CD4-positive, alpha-beta T cell treated with Interleukin-12 subunit alpha and Interleukin-12 subunit beta, for 1 hour (primary cell): ENCODE measurements at regions not wholly inside any gene's neighbourhood (a gene's known extent, or its start where the extent isn't known, plus 50 kb on each side); places are given as distances from the start of the nearest gene placed in this dataset.
A peak's percentile ranks its signal among the peaks of the same experiment; 100 is the strongest.

ENCODE experiments used
- DNase-seq: peaks from one replicate; pipeline ENCODE4 v3.0.0-alpha.2; 2020

GRCh38 chr6:170093658-170094596 is 197.0 kb downstream of the DLL1 start:
- no peak for DNase-seq

DNA sequence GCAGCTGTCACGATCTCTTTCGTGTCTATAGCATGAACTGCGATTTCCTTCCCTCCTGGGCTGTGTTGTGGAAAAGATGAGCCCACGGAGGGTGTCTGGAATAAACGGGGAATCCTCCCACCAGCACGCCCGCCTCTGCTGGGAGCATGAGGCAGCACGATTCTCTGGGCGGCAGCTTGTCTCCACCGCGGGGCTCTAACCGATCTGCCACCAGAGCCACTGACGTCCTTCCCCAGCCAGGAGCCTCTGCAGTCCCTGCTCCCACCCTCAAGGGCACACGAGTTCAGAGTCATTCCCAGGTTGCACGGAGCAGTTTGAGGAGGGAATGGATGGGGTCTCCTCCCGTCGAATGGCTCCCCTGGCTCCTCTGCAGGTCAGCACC is 197.6 kb downstream of the DLL1 start:
- DNase-seq = no peak

GRCh38 chr6:170092826-170093225 is 198.1 kb downstream of the DLL1 start:
- no peak for DNase-seq

- no peak for DNase-seq
Measured at GRCh38 chr6:170091639-170092579, 199.0 kb downstream of the DLL1 start.

- DNase-seq = no peak
Measured at GRCh38 chr6:170091000-170091638, 199.8 kb downstream of the DLL1 start.

DNA sequence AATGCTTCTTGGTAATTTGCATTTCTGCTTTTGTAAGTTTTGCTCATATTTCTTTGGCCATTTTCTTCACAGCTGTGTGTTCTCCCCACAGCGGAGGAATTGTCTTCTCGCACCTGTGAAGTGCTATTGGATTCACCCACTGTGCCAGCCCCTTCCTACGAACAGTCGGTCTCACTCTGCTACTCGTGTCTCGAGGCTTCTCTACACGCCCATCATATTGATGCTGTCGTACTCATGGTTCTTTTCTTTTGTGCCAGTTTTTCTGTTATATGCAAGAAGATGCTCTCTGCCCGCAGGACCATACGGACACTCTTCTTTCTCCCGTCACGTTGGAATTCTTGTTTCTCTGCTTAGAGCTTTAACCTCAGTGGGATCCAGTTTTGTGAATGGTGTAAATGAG is 200.3 kb downstream of the DLL1 start:
- no peak for DNase-seq

GRCh38 chr6:170089963-170090362 is 200.9 kb downstream of the DLL1 start:
- no peak for DNase-seq

- DNase-seq = peak; percentile 16
Measured at GRCh38 chr6:170088582-170088955, 202.3 kb downstream of the DLL1 start.

- peak; percentile 61 for DNase-seq
Measured at GRCh38 chr6:170087941-170088581, 202.8 kb downstream of the DLL1 start.

- DNase-seq = peak; percentile 42
Measured at GRCh38 chr6:170087421-170087780, 203.5 kb downstream of the DLL1 start.

- no peak for DNase-seq
Measured at GRCh38 chr6:170086639-170087420, 204.0 kb downstream of the DLL1 start.

DNA sequence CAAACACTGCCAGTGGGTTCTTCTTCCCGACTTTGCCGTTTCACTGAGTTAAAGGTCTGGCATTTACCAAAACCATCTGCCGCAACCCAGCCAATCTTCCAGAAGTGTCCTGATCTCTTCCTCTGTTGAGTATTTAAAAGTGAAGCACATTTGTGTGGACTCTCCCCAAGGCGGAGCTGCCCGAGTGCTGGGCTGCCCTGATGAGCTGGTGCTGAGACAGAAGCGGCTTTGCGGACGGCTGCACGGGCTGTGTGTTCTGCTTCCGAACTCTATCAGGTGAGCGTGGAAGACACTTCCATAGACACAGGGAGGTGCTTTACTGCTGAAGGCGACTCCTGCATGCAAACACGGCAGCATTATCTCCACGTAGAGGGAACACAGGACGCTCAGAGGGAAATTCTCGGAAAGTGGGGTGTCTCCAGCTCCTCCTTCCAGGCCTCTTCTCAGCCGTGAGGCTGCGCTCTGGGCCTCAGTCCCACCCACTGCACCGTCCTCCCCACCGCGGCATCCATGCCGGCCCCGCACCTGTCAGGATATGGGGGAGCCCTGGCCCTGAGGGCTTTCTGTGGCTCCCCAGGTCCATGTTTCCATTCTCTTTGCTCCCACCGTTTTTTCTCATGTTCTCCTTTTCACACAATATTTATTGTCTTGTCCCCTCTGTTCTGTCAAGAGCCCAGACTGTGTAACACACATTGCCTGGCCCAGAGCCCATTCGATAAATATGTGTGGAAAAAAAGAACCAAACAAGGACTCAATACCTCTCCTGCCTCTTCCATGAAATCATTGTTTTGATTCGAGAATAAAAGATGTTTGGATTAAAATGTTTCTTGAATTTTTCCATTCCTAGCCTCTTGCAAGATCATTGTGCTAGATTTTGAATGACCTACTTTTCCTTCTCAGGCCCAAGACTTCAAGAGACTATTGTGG is 205.1 kb downstream of the DLL1 start:
- no peak for DNase-seq

DNA sequence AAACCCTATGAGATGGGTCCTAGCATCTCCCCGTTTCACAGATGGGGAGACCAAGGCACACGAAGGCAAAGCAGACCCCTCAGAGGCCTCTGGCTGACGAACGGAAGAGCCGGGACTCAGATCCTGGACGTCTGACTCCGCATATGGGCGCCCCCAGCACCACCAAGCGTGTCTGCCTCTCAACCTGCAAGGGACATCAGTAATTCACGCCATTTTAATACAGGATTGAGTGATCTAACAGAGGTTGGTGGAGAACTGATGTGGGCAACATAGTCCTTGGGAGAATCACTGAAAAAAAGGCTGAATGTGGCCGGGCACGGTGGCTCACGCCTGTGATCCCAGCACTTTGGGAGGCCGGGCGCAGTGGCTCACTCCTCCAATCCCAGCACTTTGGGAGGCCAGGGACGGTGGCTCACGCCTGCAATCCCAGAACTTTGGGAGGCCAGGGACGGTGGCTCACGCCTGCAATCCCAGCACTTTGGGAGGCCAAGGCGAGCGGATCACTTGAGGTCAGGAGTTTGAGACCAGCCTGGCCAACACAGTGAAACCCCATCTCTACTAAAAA is 206.6 kb downstream of the DLL1 start:
- no peak for DNase-seq

DNA sequence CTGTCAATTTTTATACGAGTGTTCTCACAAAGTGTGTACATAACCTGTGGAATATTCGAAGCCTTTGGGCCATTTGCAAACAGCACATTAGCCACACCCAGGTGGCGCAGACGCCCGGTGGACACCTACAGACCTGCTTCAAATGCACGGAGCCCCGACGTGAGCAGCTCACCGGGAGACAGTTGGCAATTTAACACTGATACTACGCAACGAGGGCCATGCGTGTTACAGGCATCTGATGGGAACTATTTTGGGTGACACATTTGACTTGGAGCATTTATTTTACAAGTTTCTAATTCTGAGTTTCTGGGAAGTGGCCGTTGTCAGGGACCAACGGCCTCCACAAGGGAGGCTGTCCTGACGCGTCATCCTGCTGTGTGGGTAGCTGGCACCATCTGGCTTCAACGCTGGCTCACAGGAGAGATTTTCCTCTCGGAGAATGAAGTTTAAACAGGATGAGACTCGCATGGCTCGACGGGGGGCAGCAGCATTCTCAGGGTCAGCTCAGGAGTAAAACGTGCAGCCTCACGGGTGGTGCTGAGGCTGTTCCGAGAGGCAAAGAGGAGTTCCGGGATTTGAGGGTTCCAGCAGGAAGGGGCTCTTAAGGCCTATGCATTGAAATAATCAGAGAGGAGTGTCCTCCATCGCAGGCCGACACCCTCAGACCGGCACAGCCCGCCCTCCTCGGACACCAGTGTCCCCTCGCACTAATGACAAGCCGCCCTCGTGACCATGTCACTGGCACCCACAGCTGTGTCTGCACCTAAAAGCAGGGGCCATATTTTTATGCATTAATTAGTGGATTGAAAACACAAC is 207.4 kb downstream of the DLL1 start:
- DNase-seq = no peak

- DNase-seq = no peak
Measured at GRCh38 chr6:170082531-170083187, 208.2 kb downstream of the DLL1 start.

- no peak for DNase-seq
Measured at GRCh38 chr6:170082067-170082466, 208.8 kb downstream of the DLL1 start.

- no peak for DNase-seq
Measured at GRCh38 chr6:170081556-170081955, 209.3 kb downstream of the DLL1 start.

DNA sequence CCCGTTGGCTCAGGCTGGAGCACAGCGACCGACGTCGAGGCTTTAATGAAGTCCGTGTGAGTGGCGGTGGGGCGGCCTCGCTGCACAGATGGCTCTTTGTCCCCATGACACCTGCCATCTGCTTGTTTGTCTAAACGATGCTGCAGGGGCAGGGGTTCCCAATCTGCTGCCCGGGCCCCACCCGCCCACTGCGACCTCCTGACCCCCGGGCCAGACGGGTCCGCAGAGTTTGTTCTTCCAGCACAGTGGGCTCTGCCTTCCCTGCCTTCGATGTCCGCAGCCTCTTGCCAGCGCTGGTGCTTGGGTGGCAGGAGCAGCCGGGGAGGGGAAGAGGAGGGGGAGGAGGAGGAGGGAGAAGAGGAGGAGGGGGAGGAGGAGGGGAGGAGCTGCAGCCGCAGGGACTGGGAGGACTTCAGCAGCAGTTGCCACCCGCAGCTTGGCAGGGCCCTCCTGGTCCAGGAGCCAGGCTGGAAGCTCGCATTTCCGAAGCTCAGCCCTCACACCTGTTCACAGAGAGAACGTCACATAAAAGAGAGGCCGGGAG is 210.0 kb downstream of the DLL1 start:
- no peak for DNase-seq
